ENCODE measurements at regions not wholly inside any gene's neighbourhood (a gene's known extent, or its start where the extent isn't known, plus 50 kb on each side); places are given as distances from the start of the nearest gene placed in this dataset.

DNA sequence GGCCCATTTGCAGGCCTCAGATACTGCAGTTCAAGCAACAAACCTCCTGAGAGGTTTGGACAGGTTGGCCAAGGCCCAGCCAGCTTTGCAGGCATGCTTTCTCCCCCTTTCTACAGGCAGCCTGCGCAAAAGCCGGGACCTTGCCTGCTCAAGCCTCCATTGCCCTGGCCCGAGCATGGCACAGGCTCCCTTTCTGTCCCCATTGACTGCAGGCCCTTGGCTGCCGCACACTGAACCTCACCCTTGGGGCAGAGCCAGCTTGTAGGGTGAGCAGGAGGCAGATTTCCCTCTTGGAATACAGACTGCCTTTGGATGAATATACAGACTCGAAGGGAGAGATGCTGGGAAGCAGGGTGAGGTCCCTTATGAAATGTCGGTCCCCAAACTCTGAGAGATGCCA lies 461.7 kb upstream of the PROK2 start:
- no peak for TF ChIP-seq SIN3A (IDR thresholded peaks at IDR 0.05; ENCODE audit: borderline replicate concordance, low read depth, low read length)
- TF ChIP-seq, protein P1, sequence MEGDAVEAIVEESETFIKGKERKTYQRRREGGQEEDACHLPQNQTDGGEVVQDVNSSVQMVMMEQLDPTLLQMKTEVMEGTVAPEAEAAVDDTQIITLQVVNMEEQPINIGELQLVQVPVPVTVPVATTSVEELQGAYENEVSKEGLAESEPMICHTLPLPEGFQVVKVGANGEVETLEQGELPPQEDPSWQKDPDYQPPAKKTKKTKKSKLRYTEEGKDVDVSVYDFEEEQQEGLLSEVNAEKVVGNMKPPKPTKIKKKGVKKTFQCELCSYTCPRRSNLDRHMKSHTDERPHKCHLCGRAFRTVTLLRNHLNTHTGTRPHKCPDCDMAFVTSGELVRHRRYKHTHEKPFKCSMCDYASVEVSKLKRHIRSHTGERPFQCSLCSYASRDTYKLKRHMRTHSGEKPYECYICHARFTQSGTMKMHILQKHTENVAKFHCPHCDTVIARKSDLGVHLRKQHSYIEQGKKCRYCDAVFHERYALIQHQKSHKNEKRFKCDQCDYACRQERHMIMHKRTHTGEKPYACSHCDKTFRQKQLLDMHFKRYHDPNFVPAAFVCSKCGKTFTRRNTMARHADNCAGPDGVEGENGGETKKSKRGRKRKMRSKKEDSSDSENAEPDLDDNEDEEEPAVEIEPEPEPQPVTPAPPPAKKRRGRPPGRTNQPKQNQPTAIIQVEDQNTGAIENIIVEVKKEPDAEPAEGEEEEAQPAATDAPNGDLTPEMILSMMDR (IDR thresholded peaks at IDR 0.05): no peak
- no peak for TF ChIP-seq TEAD4 (IDR thresholded peaks at IDR 0.05; ENCODE audit: borderline replicate concordance, insufficient read depth)
- no peak for TF ChIP-seq RAD21 (IDR thresholded peaks at IDR 0.05; ENCODE audit: low read length)
- no peak for TF ChIP-seq GABPA (IDR thresholded peaks at IDR 0.05; ENCODE audit: low read depth)
- no peak for TF ChIP-seq POLR2AphosphoS5 (IDR thresholded peaks at IDR 0.05; ENCODE audit: low read depth, low read length)
- no peak for TF ChIP-seq JUND (IDR thresholded peaks at IDR 0.05)
